ENCODE measurements at regions not wholly inside any gene's neighbourhood (a gene's known extent, or its start where the extent isn't known, plus 50 kb on each side); places are given as distances from the start of the nearest gene placed in this dataset.

GRCh38 chr10:90480466-90480865 is 377.4 kb downstream of the HTR7 start:
- no peak for TF ChIP-seq REST (IDR thresholded peaks at IDR 0.05)
- TF ChIP-seq CTCF (IDR thresholded peaks at IDR 0.05; ENCODE audit: low read depth, low read length, missing input control), result no peak
- TF ChIP-seq RAD21 (IDR thresholded peaks at IDR 0.05), result no peak
- TF ChIP-seq SP1 (IDR thresholded peaks at IDR 0.05), result no peak
- no peak for TF ChIP-seq YY1 (IDR thresholded peaks at IDR 0.05)
- TF ChIP-seq GABPA (IDR thresholded peaks at IDR 0.05 in 1 of 2, conservative IDR thresholded peaks at IDR 0.05 in 1 of 2), result no peak
- TF ChIP-seq TAF1 (conservative IDR thresholded peaks at IDR 0.05), result no peak
- TF ChIP-seq MAX (IDR thresholded peaks at IDR 0.05), result no peak
- no peak for TF ChIP-seq HNF4G (IDR thresholded peaks at IDR 0.05)
- TF ChIP-seq JUND (IDR thresholded peaks at IDR 0.05), result no peak
- no peak for TF ChIP-seq ATF3 (IDR thresholded peaks at IDR 0.05)
- no peak for TF ChIP-seq ZBTB33 (IDR thresholded peaks at IDR 0.05)
- TF ChIP-seq EGR1 (IDR thresholded peaks at IDR 0.05; ENCODE audit: low read depth in 2 of 2), result no peak
